ENCODE measurements at regions not wholly inside any gene's neighbourhood (a gene's known extent, or its start where the extent isn't known, plus 50 kb on each side); places are given as distances from the start of the nearest gene placed in this dataset.

DNA sequence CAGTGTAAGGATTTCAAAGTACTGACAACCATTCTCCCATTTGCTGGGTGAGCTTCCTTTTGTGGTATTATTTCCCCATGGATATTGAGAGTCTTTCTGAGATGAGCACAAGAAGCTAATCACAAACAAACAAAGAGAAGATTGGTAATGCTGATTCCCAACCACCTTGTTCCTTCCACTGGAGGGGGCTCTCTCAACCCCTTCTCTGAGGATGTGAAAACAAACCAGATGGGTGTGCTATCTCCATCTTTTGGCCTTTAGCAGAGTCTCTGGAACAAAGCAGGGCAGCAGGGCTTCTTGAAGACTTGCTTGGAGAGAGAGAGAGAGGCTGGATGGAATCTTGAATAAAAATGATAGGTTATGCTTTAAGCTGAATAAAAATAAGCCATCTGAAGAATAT, 576.7 kb upstream of the ZNF462 start:
- TF ChIP-seq, protein P1, sequence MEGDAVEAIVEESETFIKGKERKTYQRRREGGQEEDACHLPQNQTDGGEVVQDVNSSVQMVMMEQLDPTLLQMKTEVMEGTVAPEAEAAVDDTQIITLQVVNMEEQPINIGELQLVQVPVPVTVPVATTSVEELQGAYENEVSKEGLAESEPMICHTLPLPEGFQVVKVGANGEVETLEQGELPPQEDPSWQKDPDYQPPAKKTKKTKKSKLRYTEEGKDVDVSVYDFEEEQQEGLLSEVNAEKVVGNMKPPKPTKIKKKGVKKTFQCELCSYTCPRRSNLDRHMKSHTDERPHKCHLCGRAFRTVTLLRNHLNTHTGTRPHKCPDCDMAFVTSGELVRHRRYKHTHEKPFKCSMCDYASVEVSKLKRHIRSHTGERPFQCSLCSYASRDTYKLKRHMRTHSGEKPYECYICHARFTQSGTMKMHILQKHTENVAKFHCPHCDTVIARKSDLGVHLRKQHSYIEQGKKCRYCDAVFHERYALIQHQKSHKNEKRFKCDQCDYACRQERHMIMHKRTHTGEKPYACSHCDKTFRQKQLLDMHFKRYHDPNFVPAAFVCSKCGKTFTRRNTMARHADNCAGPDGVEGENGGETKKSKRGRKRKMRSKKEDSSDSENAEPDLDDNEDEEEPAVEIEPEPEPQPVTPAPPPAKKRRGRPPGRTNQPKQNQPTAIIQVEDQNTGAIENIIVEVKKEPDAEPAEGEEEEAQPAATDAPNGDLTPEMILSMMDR (conservative IDR thresholded peaks at IDR 0.05; ENCODE audit: low read depth, low read length): peak; percentile 64
- TF ChIP-seq EZH2 (IDR thresholded peaks at IDR 0.05; ENCODE audit: low read length, unreplicated experiment) (no peak), EZH2phosphoT487 (IDR thresholded peaks at IDR 0.05; ENCODE audit: borderline replicate concordance, low read length) (no peak)
